Esophagus muscularis mucosa (tissue), 3 donors: ENCODE measurements at regions not wholly inside any gene's neighbourhood (a gene's known extent, or its start where the extent isn't known, plus 50 kb on each side); places are given as distances from the start of the nearest gene placed in this dataset.

Source experiments
- POLR2A ChIP-seq: fragments of 450-650 bp; IDR thresholded peaks from one replicate; pipeline ENCODE4 v1.6.1; 2017; ENCODE audit warnings: antibody characterized with exemption, moderate library complexity, mild to moderate bottlenecking, low read depth
- TF ChIP-seq, protein P1 (sequence below), 3 experiments: fragments of 200-600 bp in 2 of 3; fragments of 450-650 bp in 1 of 3; sonication (generic) in 2 of 3; IDR thresholded peaks; one replicate each; pipeline ENCODE4 v1.5.1; 2017 to 2019; ENCODE audit warnings: antibody characterized with exemption in 3 of 3, mild to moderate bottlenecking in 2 of 3, moderate library complexity in 1 of 3

DNA sequence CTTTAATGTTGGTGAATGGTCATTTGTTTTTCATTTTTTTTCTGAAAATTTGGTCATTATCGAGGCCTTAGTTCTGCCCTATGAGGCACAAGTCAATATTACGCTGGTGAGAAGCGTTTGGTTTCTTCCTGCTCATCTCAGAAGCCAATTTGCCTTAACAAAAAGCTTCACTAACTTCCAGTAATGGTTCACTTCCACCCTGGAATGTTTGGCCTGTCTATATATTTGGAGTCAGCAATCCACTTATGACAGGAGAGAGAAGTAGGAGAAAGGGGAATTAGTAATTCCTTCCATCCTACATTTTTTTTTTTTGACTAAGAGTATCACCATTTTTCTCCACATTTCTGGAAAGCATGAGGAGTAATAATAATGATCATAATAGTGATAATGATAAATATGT is 124.4 kb downstream of the DIPK2A start:
- TF ChIP-seq, protein P1, sequence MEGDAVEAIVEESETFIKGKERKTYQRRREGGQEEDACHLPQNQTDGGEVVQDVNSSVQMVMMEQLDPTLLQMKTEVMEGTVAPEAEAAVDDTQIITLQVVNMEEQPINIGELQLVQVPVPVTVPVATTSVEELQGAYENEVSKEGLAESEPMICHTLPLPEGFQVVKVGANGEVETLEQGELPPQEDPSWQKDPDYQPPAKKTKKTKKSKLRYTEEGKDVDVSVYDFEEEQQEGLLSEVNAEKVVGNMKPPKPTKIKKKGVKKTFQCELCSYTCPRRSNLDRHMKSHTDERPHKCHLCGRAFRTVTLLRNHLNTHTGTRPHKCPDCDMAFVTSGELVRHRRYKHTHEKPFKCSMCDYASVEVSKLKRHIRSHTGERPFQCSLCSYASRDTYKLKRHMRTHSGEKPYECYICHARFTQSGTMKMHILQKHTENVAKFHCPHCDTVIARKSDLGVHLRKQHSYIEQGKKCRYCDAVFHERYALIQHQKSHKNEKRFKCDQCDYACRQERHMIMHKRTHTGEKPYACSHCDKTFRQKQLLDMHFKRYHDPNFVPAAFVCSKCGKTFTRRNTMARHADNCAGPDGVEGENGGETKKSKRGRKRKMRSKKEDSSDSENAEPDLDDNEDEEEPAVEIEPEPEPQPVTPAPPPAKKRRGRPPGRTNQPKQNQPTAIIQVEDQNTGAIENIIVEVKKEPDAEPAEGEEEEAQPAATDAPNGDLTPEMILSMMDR (IDR thresholded peaks at IDR 0.05) = no peak
- TF ChIP-seq POLR2A = no peak
